Hypothalamus (tissue), 51 donors: ENCODE measurements at regions not wholly inside any gene's neighbourhood (a gene's known extent, or its start where the extent isn't known, plus 50 kb on each side); places are given as distances from the start of the nearest gene placed in this dataset.
"Not testable (repeated sequence)": the region's sequence is repeated elsewhere in the genome, so short reads cannot be mapped to it uniquely, and the experiment has no call there.

Experiments
- DNase-seq, 51 donors: peaks; one replicate each; lab custom pipeline; 2025; lab: John Stamatoyannopoulos, UW

DNA sequence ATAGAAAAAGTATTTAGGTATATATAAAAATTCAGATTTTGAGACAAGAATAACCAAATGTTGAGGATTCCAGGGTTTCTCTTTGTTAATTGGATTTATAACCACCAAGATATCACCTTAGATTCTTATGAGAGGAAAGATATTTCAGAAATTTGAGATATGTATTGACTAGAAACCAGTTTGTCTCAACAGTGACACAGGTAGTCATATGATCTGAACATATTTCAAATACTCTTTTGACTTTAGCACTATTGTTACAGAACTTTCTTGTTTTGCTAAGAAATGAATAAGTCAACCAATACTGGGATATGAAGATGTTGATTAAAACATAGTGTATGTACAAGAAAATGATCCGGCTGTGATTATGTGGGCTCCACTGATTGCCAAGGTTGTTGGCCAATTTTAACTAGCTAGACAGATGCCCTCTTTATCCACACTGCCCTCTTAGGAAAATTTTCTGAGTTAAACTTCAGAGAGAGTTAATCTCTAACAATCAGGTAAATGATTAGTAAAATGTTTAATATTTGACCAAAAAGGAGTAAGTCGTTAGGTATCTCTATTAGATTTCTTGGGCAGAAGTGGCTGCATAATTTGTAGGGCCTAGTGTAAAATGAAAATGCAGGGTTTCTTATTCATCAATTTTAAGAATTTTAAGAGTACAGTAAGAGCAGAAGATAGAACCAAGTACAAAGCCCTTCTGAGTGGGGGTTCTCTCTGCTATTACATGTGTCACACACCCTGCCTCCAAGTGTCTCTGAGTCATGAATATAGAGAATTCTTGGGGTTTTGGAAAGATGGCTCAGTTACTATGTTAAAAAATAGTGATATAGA, 376.0 kb downstream of the TFEC start:
- no peak for DNase-seq

GRCh38 chr7:115649429-115649828, 381.1 kb downstream of the TFEC start:
- DNase-seq: no peak

GRCh38 chr7:115647712-115648111, 382.9 kb downstream of the TFEC start:
- DNase-seq: no peak

DNA sequence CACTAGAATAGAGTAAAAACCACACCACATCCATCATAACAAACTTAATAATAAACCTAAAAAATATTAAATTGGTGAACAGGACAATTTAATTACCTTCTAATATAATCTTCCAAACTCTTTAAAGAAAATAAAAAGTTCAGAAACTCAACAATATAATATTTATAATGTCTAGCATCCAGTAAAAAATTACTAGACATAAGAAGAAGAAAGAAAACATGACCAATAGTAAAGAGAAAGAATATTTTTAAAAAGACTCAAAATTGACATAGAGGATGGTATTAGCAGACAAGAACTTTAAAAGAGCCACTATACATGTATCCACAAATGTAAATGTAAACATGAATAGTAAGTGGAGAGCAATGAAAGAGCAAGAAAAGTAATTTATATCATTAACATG, 388.4 kb downstream of the TFEC start:
- DNase-seq: no peak

GRCh38 chr7:115638853-115639252, 391.7 kb downstream of the TFEC start:
- DNase-seq: no peak

DNA sequence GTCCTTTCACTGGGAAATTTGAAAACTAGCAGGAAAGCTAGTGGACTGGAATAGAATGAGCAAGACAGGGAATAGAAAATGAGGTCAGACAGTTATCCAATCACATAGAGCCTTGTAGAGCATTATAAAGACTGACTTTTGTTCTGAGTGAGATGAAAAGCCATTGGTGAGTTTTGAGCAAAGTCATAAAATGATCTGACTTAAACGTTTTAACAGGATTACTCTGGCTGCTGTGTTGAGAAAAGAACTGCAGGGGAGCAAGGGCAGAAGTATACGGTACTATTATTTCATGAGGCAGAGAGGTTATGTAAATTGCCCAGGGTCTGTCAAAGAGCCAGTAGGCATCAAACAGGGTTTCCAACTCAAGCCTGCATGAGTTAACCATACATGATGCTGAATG, 393.4 kb downstream of the TFEC start:
- DNase-seq: no peak

DNA sequence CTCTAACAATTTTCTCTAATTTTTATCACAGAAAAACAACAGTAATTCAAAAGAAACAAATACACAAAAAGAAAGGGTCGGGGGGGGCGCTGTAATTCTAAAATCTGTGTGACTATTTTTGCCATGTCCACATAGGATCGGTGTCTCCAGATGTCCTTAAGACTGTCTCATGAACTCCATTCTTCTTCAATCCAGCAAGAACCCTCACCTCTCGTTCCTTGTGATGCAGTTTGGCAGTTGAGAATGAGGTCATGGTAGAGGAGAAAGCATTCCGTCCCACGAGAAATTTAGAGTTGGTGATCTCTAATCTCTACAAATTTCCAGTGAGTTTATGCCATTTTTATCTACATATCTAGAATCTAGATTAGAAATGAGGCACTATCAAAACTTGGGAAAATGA, 394.7 kb downstream of the TFEC start:
- no peak for DNase-seq

DNA sequence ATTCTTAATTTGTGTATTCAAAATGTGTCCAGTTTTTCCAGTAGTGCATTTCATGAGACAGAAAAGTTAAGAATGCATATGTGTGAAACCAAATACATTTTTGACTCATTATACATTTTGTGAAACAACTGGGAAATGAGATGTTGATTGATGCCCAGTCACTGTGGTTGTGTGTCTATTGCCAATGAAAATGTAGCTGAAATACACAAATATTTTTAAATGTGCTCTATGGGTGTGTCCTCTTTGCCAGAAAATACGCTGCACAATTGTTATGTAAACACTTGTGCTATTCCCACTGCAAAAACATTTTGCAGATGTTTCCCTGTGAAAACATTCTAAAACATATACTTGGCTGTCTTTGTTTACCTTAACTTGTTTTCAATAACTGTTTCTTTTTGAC, 395.2 kb downstream of the TFEC start:
- DNase-seq: no peak

DNA sequence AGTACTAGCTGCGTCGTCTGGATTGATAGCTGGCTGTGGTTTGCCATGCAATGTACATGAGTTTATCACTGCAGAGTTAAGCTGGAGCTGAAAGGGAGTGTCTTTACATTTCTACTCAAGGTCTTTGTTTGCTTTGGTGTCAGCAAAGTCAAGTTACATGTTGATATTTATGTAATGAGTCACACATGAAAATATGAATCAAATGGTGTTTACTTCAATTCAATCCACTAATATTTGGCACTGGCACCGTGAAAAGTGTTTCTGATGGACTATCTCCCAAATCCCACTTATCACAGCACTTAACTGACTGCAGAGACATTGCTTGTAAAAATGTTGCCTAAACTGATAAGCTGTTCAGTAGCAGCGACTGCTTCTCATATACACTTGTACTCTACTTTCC, 395.9 kb downstream of the TFEC start:
- no peak for DNase-seq

DNA sequence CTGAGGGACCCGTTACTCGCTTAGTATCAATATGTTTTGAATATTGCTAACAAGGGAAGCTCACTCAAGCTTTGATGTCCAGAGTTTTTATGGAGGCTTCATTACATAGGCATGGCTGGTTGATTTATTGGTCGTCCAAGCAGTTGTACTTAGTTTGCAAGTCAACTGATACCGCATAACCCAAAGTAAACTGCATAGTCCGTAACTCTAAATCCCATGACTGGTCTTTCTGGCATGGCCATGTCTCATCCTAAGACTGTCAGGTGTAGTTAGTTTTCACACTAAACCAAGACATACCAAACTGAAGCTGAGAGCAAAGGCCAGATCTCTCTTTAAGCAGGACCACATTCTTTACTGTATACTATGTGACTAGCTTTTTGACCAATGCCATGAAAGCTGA, 397.9 kb downstream of the TFEC start:
- no peak for DNase-seq

DNA sequence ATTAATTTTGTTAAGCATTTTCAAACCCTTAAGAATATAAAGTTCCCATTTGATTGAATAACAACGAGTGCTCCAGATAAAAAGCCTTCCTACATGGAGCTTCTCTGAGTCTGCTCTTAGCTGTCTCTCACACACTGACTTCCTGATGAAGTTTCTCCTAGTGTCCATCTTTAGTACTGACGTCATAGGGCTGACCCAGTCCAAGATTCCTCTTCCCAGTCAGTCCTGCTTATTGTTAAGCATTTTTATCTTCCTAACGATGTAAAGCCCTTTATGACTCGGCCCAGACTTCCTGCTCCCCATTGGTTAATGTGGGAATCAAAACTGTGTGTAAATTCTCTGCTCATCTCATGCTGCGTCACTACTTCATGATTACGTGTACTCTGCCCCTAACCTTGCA, 398.8 kb downstream of the TFEC start:
- no peak for DNase-seq

- no peak for DNase-seq
Observed at GRCh38 chr7:115630049-115630448, 400.5 kb downstream of the TFEC start.

- DNase-seq: no peak
Observed at GRCh38 chr7:115618676-115619075, 411.9 kb downstream of the TFEC start.

DNA sequence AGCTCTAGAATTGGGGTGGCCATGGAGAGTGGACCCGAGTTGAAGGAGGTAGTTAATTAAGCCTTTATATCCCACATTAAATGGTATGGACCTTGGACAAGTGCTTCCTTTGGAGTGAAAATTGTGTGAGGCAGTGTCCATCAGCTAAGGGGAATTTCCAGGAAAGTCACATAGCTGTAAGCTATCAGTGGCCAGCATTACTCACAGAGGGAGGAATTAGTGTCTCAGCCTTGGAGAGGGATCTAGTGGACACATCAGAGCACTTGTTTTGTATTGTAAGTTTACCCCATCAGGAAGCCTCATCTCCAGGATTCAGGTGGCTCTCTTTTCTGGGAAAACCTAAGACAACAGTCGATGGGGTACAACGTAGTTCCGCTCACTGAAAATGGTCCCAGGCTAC, 416.7 kb downstream of the TFEC start:
- no peak for DNase-seq

GRCh38 chr7:115603416-115603815, 427.1 kb downstream of the TFEC start:
- DNase-seq: no peak

DNA sequence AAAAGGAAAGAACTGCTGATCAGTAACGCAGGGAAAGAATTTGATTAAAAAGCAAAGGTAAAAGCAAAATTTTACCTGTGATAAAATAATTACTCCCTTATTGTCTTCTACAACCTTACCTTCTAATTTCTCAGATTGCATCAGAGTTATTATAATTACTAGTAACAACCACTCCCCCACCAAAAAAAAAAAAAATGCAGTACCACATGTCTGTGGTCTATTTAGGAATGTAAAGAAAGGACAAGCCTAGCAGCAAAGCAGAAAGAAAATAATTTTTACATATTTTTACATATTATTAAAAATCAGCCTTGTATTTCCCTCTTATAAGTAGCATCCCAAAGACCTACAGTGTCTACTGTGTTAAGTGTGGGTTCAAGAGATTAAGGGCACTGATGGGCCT, 430.4 kb downstream of the TFEC start:
- no peak for DNase-seq

GRCh38 chr7:115599184-115599583, 431.4 kb downstream of the TFEC start:
- DNase-seq: not testable (repeated sequence)

GRCh38 chr7:115597220-115597619, 433.3 kb downstream of the TFEC start:
- not testable (repeated sequence) for DNase-seq

- DNase-seq: no peak
Observed at GRCh38 chr7:115593111-115593510, 437.5 kb downstream of the TFEC start.

- no peak for DNase-seq
Observed at GRCh38 chr7:115585015-115585718, 445.4 kb downstream of the TFEC start.

DNA sequence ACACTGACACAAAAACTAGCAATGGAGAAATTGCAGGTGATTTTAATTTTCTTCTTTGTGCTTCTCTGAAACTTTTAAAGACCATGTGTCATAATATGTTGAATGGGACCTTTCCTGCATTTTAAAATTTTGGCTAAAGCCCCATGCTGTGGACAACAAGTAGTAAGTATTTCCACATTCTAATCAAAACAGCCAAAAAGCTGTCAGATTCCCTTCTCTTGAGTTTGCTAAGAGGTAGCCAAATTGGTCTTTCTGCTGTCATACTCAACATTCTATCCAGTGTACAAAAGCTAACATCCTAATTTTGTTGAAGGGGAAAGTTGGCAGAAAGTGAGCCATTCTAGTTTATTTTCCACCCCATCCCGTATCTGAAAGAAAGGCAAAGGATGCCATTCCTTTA, 447.6 kb downstream of the TFEC start:
- DNase-seq: no peak

DNA sequence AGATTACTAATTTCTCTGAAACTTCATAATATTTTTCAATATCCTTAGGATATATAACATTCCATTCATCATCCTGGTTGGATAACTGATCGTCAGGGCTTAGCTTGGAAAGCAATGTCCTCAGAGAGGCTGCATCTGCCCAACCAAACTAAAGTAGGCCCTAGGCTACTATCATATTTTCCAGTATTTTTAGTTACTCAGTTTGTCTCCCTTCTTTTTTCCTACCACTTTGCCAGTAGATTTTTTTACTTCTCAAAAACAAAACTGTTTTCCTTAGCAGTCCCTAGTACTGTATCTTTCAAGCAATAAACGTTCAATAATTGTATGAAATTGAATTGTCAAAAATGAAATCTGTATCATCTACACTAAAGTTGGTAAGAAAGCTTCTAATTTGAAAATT, 452.0 kb downstream of the TFEC start:
- DNase-seq: no peak
